ENCODE measurements at regions not wholly inside any gene's neighbourhood (a gene's known extent, or its start where the extent isn't known, plus 50 kb on each side); places are given as distances from the start of the nearest gene placed in this dataset.

GRCh38 chr20:22352019-22352418 lies 232.4 kb downstream of the FOXA2 start:
- no peak for TF ChIP-seq POLR2A (IDR thresholded peaks at IDR 0.05; ENCODE audit: low read length)
- no peak for TF ChIP-seq GATA1 (IDR thresholded peaks at IDR 0.05; ENCODE audit: low read depth, low read length)
- DNase-seq: no peak

GRCh38 chr20:22350624-22351023 lies 233.7 kb downstream of the FOXA2 start:
- no peak for DNase-seq
- TF ChIP-seq POLR2A (IDR thresholded peaks at IDR 0.05; ENCODE audit: low read length): no peak
- no peak for TF ChIP-seq GATA1 (IDR thresholded peaks at IDR 0.05; ENCODE audit: low read depth, low read length)

GRCh38 chr20:22348010-22348409 lies 236.4 kb downstream of the FOXA2 start:
- TF ChIP-seq GATA1 (IDR thresholded peaks at IDR 0.05; ENCODE audit: low read depth, low read length): no peak
- no peak for TF ChIP-seq POLR2A (IDR thresholded peaks at IDR 0.05; ENCODE audit: low read length)

GRCh38 chr20:22346716-22347115 lies 237.7 kb downstream of the FOXA2 start:
- TF ChIP-seq GATA1 (IDR thresholded peaks at IDR 0.05; ENCODE audit: low read depth, low read length): no peak
- TF ChIP-seq POLR2A (IDR thresholded peaks at IDR 0.05; ENCODE audit: low read length): no peak
- DNase-seq: no peak

More at GRCh38 chr20:22348010-22348409, 236.4 kb downstream of the FOXA2 start:
- no peak for DNase-seq

GRCh38 chr20:22343612-22344011 lies 240.8 kb downstream of the FOXA2 start:
- no peak for TF ChIP-seq GATA1 (IDR thresholded peaks at IDR 0.05; ENCODE audit: low read depth, low read length)
- TF ChIP-seq POLR2A (IDR thresholded peaks at IDR 0.05; ENCODE audit: low read length): no peak
- no peak for DNase-seq

- TF ChIP-seq GATA1 (IDR thresholded peaks at IDR 0.05; ENCODE audit: low read depth, low read length): no peak
- no peak for TF ChIP-seq POLR2A (IDR thresholded peaks at IDR 0.05; ENCODE audit: low read length)
- DNase-seq: no peak
Observed at GRCh38 chr20:22342410-22342809, 242.0 kb downstream of the FOXA2 start.

- DNase-seq: no peak
- TF ChIP-seq POLR2A (IDR thresholded peaks at IDR 0.05; ENCODE audit: low read length) (no peak), GATA1 (IDR thresholded peaks at IDR 0.05; ENCODE audit: low read depth, low read length) (no peak)
Observed at GRCh38 chr20:22341508-22341907, 242.9 kb downstream of the FOXA2 start.

GRCh38 chr20:22339946-22340345 lies 244.4 kb downstream of the FOXA2 start:
- no peak for DNase-seq
- TF ChIP-seq POLR2A (IDR thresholded peaks at IDR 0.05; ENCODE audit: low read length) (no peak), GATA1 (IDR thresholded peaks at IDR 0.05; ENCODE audit: low read depth, low read length) (no peak)

GRCh38 chr20:22339091-22339881 lies 245.1 kb downstream of the FOXA2 start:
- DNase-seq: peak; percentile 61 to 81
- TF ChIP-seq GATA1 (IDR thresholded peaks at IDR 0.05; ENCODE audit: low read depth, low read length): no peak
- TF ChIP-seq POLR2A (IDR thresholded peaks at IDR 0.05; ENCODE audit: low read length): no peak

GRCh38 chr20:22338140-22338708 lies 246.1 kb downstream of the FOXA2 start:
- DNase-seq: no peak
- TF ChIP-seq POLR2A (IDR thresholded peaks at IDR 0.05; ENCODE audit: low read length): no peak
- no peak for TF ChIP-seq GATA1 (IDR thresholded peaks at IDR 0.05; ENCODE audit: low read depth, low read length)

GRCh38 chr20:22335210-22335609 lies 249.2 kb downstream of the FOXA2 start:
- TF ChIP-seq POLR2A (IDR thresholded peaks at IDR 0.05; ENCODE audit: low read length) (no peak), GATA1 (IDR thresholded peaks at IDR 0.05; ENCODE audit: low read depth, low read length) (no peak)
- DNase-seq: no peak

- TF ChIP-seq GATA1 (IDR thresholded peaks at IDR 0.05; ENCODE audit: low read depth, low read length) (no peak), POLR2A (IDR thresholded peaks at IDR 0.05; ENCODE audit: low read length) (no peak)
- DNase-seq: peak; percentile 41 to 69
Observed at GRCh38 chr20:22333885-22334545, 250.4 kb downstream of the FOXA2 start.

GRCh38 chr20:22324505-22324904 lies 259.9 kb downstream of the FOXA2 start:
- TF ChIP-seq POLR2A (IDR thresholded peaks at IDR 0.05; ENCODE audit: low read length): no peak
- TF ChIP-seq GATA1 (IDR thresholded peaks at IDR 0.05; ENCODE audit: low read depth, low read length): no peak
- no peak for DNase-seq

- TF ChIP-seq GATA1 (IDR thresholded peaks at IDR 0.05; ENCODE audit: low read depth, low read length) (no peak), POLR2A (IDR thresholded peaks at IDR 0.05; ENCODE audit: low read length) (no peak)
- DNase-seq: no peak
Observed at GRCh38 chr20:22322513-22322912, 261.9 kb downstream of the FOXA2 start.

Measured in erythroblast (primary cell).